ENCODE measurements at regions not wholly inside any gene's neighbourhood (a gene's known extent, or its start where the extent isn't known, plus 50 kb on each side); places are given as distances from the start of the nearest gene placed in this dataset.

GRCh38 chr5:96576876-96577275, 85.3 kb upstream of the CAST start:
- H3K9me3 ChIP-seq = no peaks in the 10 kb centered on the region
- Mint-ChIP-seq H3K9me3 (no peaks in the 10 kb centered on the region), H3K4me1 (peaks cover 0 to 4% (median 3%) of the 10 kb centered on the region in 3 donors), H3K27me3 (peaks cover 0 to 10% of the 10 kb centered on the region in 2 donors), H3K4me3 (no peak overlapping the region), H3K36me3 (no peaks in the 10 kb centered on the region), H3K27ac (no peak overlapping the region)
- no peaks in the 10 kb centered on the region for H3K4me1 ChIP-seq (ENCODE audit: control insufficient read depth in 1 of 2, extremely low read depth in 1 of 2, insufficient read depth in 2 of 2, low read length in 2 of 2)
- no peak overlapping the region for H3K4me3 ChIP-seq (ENCODE audit: control insufficient read depth in 1 of 2, extremely low read depth in 1 of 2, low read length in 1 of 2)
- ChIA-PET POLR2A (interaction anchor here in 1 of 2 donors (0.7 kb wide), 1 partner anchor 9 kb away, joined by 5 read pairs; no protein-coding TSS in a partner anchor), CTCF (no interaction called here)
- H3K36me3 ChIP-seq (ENCODE audit: control insufficient read depth in 2 of 2, extremely low read depth in 1 of 2, insufficient read depth in 1 of 2, low read length in 1 of 2) = no peaks in the 10 kb centered on the region
- no peak overlapping the region for H3K27ac ChIP-seq (ENCODE audit: low read length)
- DNase-seq (no peak), ATAC-seq (replicated peaks in 1 of 4) (no peak)
- H3K27me3 ChIP-seq (replicated peaks in 1 of 2; ENCODE audit: control insufficient read depth in 2 of 2, extremely low read depth in 1 of 2, insufficient read depth in 2 of 2, low read length in 1 of 2) = peaks cover 0 to 7% of the 10 kb centered on the region in 2 experiments
- no CpG with 5 or more reads among the region's 3 CpGs for WGBS (ENCODE audit: insufficient coverage)

DNA sequence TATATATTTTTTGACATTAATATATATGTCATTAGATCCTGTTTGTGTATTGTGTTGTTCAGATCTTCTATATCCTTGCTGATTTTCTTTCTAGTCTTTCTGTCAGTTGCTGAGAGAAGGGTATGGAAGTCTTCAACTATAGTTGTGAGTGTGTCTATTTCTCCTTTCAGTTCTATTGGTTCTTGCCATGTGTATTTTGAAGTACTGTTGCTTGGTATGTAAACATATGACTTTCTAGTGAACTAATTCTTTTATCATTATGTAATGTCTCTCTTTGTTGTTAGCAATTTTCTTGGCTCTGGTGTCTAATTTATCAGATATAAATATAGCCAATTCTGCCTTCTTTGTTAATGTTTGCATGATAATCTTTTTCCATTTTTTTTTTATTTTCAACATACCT, 84.3 kb upstream of the CAST start:
- ChIA-PET POLR2A (no interaction called here), CTCF (no interaction called here)
- peaks cover 5 to 6% of the 10 kb centered on the region in 2 donors for H3K27me3 Mint-ChIP-seq
- DNase-seq = no peak
- peaks cover 0 to 7% of the 10 kb centered on the region in 2 experiments for H3K27me3 ChIP-seq (replicated peaks in 1 of 2; ENCODE audit: control insufficient read depth in 2 of 2, extremely low read depth in 1 of 2, insufficient read depth in 2 of 2, low read length in 1 of 2)
- no peak overlapping the region for H3K4me3 Mint-ChIP-seq
- no peaks in the 10 kb centered on the region for H3K9me3 ChIP-seq
- no peak overlapping the region for H3K27ac ChIP-seq (ENCODE audit: low read length)
- no peaks in the 10 kb centered on the region for H3K36me3 Mint-ChIP-seq
- H3K27ac Mint-ChIP-seq = no peak overlapping the region
- no peak overlapping the region for H3K4me3 ChIP-seq (ENCODE audit: control insufficient read depth in 1 of 2, extremely low read depth in 1 of 2, low read length in 1 of 2)
- H3K4me1 Mint-ChIP-seq = peaks cover 0 to 1% (median under 1%) of the 10 kb centered on the region in 3 donors
- no peaks in the 10 kb centered on the region for H3K9me3 Mint-ChIP-seq
- H3K36me3 ChIP-seq (ENCODE audit: control insufficient read depth in 2 of 2, extremely low read depth in 1 of 2, insufficient read depth in 1 of 2, low read length in 1 of 2) = no peaks in the 10 kb centered on the region
- ATAC-seq (replicated peaks in 1 of 4) = no peak
- H3K4me1 ChIP-seq (ENCODE audit: control insufficient read depth in 1 of 2, extremely low read depth in 1 of 2, insufficient read depth in 2 of 2, low read length in 2 of 2) = no peaks in the 10 kb centered on the region

DNA sequence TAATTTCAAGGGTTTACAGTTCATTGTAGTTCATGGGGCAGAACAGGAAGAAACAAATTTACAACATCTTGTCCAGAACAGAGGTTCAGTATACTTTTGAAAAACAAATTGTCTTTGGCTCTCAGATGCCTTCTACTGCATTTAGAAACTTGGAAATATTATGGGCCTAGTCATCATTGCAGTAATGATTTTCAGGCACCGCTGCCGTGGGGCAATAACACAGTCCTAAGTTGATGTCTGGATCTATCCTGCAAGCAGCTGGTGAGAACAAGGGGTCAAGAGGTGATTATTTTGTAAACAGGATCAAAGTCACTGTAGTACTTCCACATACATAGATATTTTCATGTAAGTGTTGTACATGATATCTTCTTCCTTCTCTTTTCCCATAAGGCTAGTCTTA, 82.5 kb upstream of the CAST start:
- no peaks in the 10 kb centered on the region for H3K36me3 ChIP-seq (ENCODE audit: control insufficient read depth in 2 of 2, extremely low read depth in 1 of 2, insufficient read depth in 1 of 2, low read length in 1 of 2)
- Mint-ChIP-seq H3K36me3 (no peaks in the 10 kb centered on the region), H3K4me3 (no peak overlapping the region), H3K27ac (no peak overlapping the region), H3K9me3 (no peaks in the 10 kb centered on the region), H3K4me1 (peaks cover 5 to 7% (median 6%) of the 10 kb centered on the region in 3 donors), H3K27me3 (peaks cover 19 to 21% of the 10 kb centered on the region in 2 donors)
- H3K27ac ChIP-seq (ENCODE audit: low read length) = no peak overlapping the region
- H3K27me3 ChIP-seq (replicated peaks in 1 of 2; ENCODE audit: control insufficient read depth in 2 of 2, extremely low read depth in 1 of 2, insufficient read depth in 2 of 2, low read length in 1 of 2) = peaks cover 0 to 7% of the 10 kb centered on the region in 2 experiments
- 100% methylated on average over 2 of the region's 2 CpGs for WGBS (ENCODE audit: insufficient coverage)
- DNase-seq (no peak), ATAC-seq (replicated peaks in 1 of 4) (no peak)
- CTCF ChIA-PET = no interaction called here
- H3K9me3 ChIP-seq = no peaks in the 10 kb centered on the region
- H3K4me1 ChIP-seq (ENCODE audit: control insufficient read depth in 1 of 2, extremely low read depth in 1 of 2, insufficient read depth in 2 of 2, low read length in 2 of 2) = peaks cover 0 to 3% of the 10 kb centered on the region in 2 experiments
- POLR2A ChIA-PET = no interaction called here
- H3K4me3 ChIP-seq (ENCODE audit: control insufficient read depth in 1 of 2, extremely low read depth in 1 of 2, low read length in 1 of 2) = no peak overlapping the region

GRCh38 chr5:96582343-96582742, 79.8 kb upstream of the CAST start:
- no peak overlapping the region for H3K4me3 ChIP-seq (ENCODE audit: control insufficient read depth in 1 of 2, extremely low read depth in 1 of 2, low read length in 1 of 2)
- H3K9me3 ChIP-seq = no peaks in the 10 kb centered on the region
- no peaks in the 10 kb centered on the region for H3K36me3 ChIP-seq (ENCODE audit: control insufficient read depth in 2 of 2, extremely low read depth in 1 of 2, insufficient read depth in 1 of 2, low read length in 1 of 2)
- no peaks in the 10 kb centered on the region for H3K9me3 Mint-ChIP-seq
- DNase-seq = no peak
- H3K27ac ChIP-seq (ENCODE audit: low read length) = no peak overlapping the region
- H3K4me3 Mint-ChIP-seq = no peak overlapping the region
- POLR2A ChIA-PET = no interaction called here
- peaks cover 0 to 4% of the 10 kb centered on the region in 2 experiments for H3K4me1 ChIP-seq (ENCODE audit: control insufficient read depth in 1 of 2, extremely low read depth in 1 of 2, insufficient read depth in 2 of 2, low read length in 2 of 2)
- H3K4me1 Mint-ChIP-seq = peaks cover 7 to 11% (median 8%) of the 10 kb centered on the region in 3 donors
- no peaks in the 10 kb centered on the region for H3K36me3 Mint-ChIP-seq
- no peak overlapping the region for H3K27ac Mint-ChIP-seq
- CTCF ChIA-PET = no interaction called here
- H3K27me3 ChIP-seq (replicated peaks in 1 of 2; ENCODE audit: control insufficient read depth in 2 of 2, extremely low read depth in 1 of 2, insufficient read depth in 2 of 2, low read length in 1 of 2) = peaks cover 0 to 4% of the 10 kb centered on the region in 2 experiments
- 80% methylated on average over 1 of the region's 11 CpGs for WGBS (ENCODE audit: insufficient coverage)
- ATAC-seq (replicated peaks in 1 of 4) = no peak
- peaks cover 29 to 30% of the 10 kb centered on the region in 2 donors for H3K27me3 Mint-ChIP-seq

GRCh38 chr5:96584712-96585111, 77.5 kb upstream of the CAST start:
- Histone ChIP-seq H3K4me3 (ENCODE audit: control insufficient read depth in 1 of 2, extremely low read depth in 1 of 2, low read length in 1 of 2) (no peak overlapping the region), H3K27ac (ENCODE audit: low read length) (no peak overlapping the region), H3K36me3 (ENCODE audit: control insufficient read depth in 2 of 2, extremely low read depth in 1 of 2, insufficient read depth in 1 of 2, low read length in 1 of 2) (no peaks in the 10 kb centered on the region), H3K27me3 (replicated peaks in 1 of 2; ENCODE audit: control insufficient read depth in 2 of 2, extremely low read depth in 1 of 2, insufficient read depth in 2 of 2, low read length in 1 of 2) (no peaks in the 10 kb centered on the region), H3K9me3 (no peaks in the 10 kb centered on the region), H3K4me1 (ENCODE audit: control insufficient read depth in 1 of 2, extremely low read depth in 1 of 2, insufficient read depth in 2 of 2, low read length in 2 of 2) (peaks cover 0 to 4% of the 10 kb centered on the region in 2 experiments)
- ATAC-seq (replicated peaks in 1 of 4) (peak in 1 of 4 experiments; percentile 40), DNase-seq (peak in 1 of 35 experiments; percentile 6)
- ChIA-PET POLR2A (no interaction called here), CTCF (interaction anchor here (0.6 to 0.7 kb wide), 2 partner anchors 15 to 19 kb away, joined by 3 to 18 read pairs; no protein-coding TSS in a partner anchor)
- H3K36me3 Mint-ChIP-seq = no peaks in the 10 kb centered on the region
- 9% methylated on average over 5 of the region's 6 CpGs for WGBS (ENCODE audit: insufficient coverage)
- H3K4me3 Mint-ChIP-seq = no peak overlapping the region
- H3K4me1 Mint-ChIP-seq = peaks cover 7 to 11% (median 8%) of the 10 kb centered on the region in 3 donors
- H3K9me3 Mint-ChIP-seq = no peaks in the 10 kb centered on the region
- H3K27ac Mint-ChIP-seq = no peak overlapping the region
- H3K27me3 Mint-ChIP-seq = peaks cover 28 to 31% of the 10 kb centered on the region in 2 donors

- H3K9me3 Mint-ChIP-seq = no peaks in the 10 kb centered on the region
- no peak overlapping the region for H3K4me3 Mint-ChIP-seq
- no peaks in the 10 kb centered on the region for H3K9me3 ChIP-seq
- CTCF ChIA-PET = interaction anchor here in 1 of 2 donors (1.6 kb wide), 1 partner anchor 13 kb away, joined by 6 read pairs; no protein-coding TSS in a partner anchor
- DNase-seq = no peak
- peaks cover 0 to 4% of the 10 kb centered on the region in 2 experiments for H3K4me1 ChIP-seq (ENCODE audit: control insufficient read depth in 1 of 2, extremely low read depth in 1 of 2, insufficient read depth in 2 of 2, low read length in 2 of 2)
- H3K4me1 Mint-ChIP-seq = peaks cover 7 to 11% (median 8%) of the 10 kb centered on the region in 3 donors
- no peaks in the 10 kb centered on the region for H3K36me3 ChIP-seq (ENCODE audit: control insufficient read depth in 2 of 2, extremely low read depth in 1 of 2, insufficient read depth in 1 of 2, low read length in 1 of 2)
- no peaks in the 10 kb centered on the region for H3K27me3 ChIP-seq (replicated peaks in 1 of 2; ENCODE audit: control insufficient read depth in 2 of 2, extremely low read depth in 1 of 2, insufficient read depth in 2 of 2, low read length in 1 of 2)
- POLR2A ChIA-PET = no interaction called here
- no peak overlapping the region for H3K4me3 ChIP-seq (ENCODE audit: control insufficient read depth in 1 of 2, extremely low read depth in 1 of 2, low read length in 1 of 2)
- no peak overlapping the region for H3K27ac Mint-ChIP-seq
- WGBS (ENCODE audit: insufficient coverage) = no CpG with 5 or more reads among the region's 1 CpG
- no peak overlapping the region for H3K27ac ChIP-seq (ENCODE audit: low read length)
- peaks cover 21 to 26% of the 10 kb centered on the region in 2 donors for H3K27me3 Mint-ChIP-seq
- H3K36me3 Mint-ChIP-seq = no peaks in the 10 kb centered on the region
- ATAC-seq (replicated peaks in 1 of 4) = no peak
These were observed 73.6 kb upstream of the CAST start for GRCh38 chr5:96588539-96588938.

DNA sequence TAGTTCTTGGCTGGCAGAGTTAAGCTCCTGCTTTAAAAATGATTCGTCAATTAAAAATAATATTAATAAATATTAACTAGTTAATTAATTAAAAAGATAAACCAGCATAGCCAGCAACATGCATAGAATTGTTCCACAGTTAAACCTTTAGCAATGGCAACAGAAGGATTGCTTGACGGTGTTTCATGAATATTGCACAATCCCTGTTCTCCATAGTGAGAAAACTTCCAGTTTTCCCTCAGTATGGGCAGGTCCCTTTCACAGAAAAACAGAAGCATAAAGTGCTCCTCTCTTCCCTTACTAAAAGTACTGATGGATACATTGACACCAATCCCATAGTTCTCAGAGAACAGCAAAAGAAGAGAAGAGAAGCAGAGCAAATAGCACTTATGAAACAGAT, 71.4 kb upstream of the CAST start:
- WGBS (ENCODE audit: insufficient coverage) = 100% methylated on average over 1 of the region's 2 CpGs
- H3K36me3 ChIP-seq (ENCODE audit: control insufficient read depth in 2 of 2, extremely low read depth in 1 of 2, insufficient read depth in 1 of 2, low read length in 1 of 2) = no peaks in the 10 kb centered on the region
- Mint-ChIP-seq H3K4me1 (no peaks in the 10 kb centered on the region), H3K36me3 (no peaks in the 10 kb centered on the region), H3K4me3 (no peak overlapping the region), H3K9me3 (no peaks in the 10 kb centered on the region), H3K27ac (no peak overlapping the region), H3K27me3 (peaks cover 8 to 11% of the 10 kb centered on the region in 2 donors)
- H3K27ac ChIP-seq (ENCODE audit: low read length) = no peak overlapping the region
- ChIA-PET POLR2A (no interaction called here), CTCF (interaction anchor here (0.6 to 2.2 kb wide), 2 partner anchors 10 to 242 kb away, joined by 8 to 9 read pairs; no protein-coding TSS in a partner anchor)
- ATAC-seq (replicated peaks in 1 of 4) (no peak), DNase-seq (no peak)
- no peaks in the 10 kb centered on the region for H3K4me1 ChIP-seq (ENCODE audit: control insufficient read depth in 1 of 2, extremely low read depth in 1 of 2, insufficient read depth in 2 of 2, low read length in 2 of 2)
- H3K4me3 ChIP-seq (ENCODE audit: control insufficient read depth in 1 of 2, extremely low read depth in 1 of 2, low read length in 1 of 2) = no peak overlapping the region
- H3K27me3 ChIP-seq (replicated peaks in 1 of 2; ENCODE audit: control insufficient read depth in 2 of 2, extremely low read depth in 1 of 2, insufficient read depth in 2 of 2, low read length in 1 of 2) = peaks cover 0 to 2% of the 10 kb centered on the region in 2 experiments
- H3K9me3 ChIP-seq = no peaks in the 10 kb centered on the region
